Stimulated activated naive CD8-positive, alpha-beta T cell treated with anti-CD3 and anti-CD28 coated beads, Interleukin-15, amount 100 ng/mL, for 72 hours (primary cell): ENCODE measurements at regions not wholly inside any gene's neighbourhood (a gene's known extent, or its start where the extent isn't known, plus 50 kb on each side); places are given as distances from the start of the nearest gene placed in this dataset.
"Not testable (repeated sequence)": the region's sequence is repeated elsewhere in the genome, so short reads cannot be mapped to it uniquely, and the experiment has no call there.

Experiments
- ATAC-seq: fragments of 150-1000 bp; cut with Tn5 transposase; 2 replicates; pipeline ENCODE4 v1.10.0; 2021; ENCODE audit warnings: mild to moderate bottlenecking, moderate library complexity
- DNase-seq, 2 donors: peaks; one replicate each; pipeline ENCODE4 v3.0.0; 2021 to 2022
- H3K27ac Mint-ChIP-seq, 2 donors: one replicate each; pipeline ENCODE4 v1.8.0; 2022; ENCODE audit warnings: mild to moderate bottlenecking in 2 of 2, mixed read lengths in 2 of 2, moderate library complexity in 2 of 2
- H3K27me3 Mint-ChIP-seq: one replicate; pipeline ENCODE4 v1.8.0; 2022; ENCODE audit warnings: mixed read lengths
- H3K4me1 Mint-ChIP-seq: one replicate; pipeline ENCODE4 v1.8.0; 2022; ENCODE audit warnings: mild to moderate bottlenecking, mixed read lengths
- H3K4me3 Mint-ChIP-seq, 2 donors: one replicate each; pipeline ENCODE4 v1.8.0; 2022; ENCODE audit warnings: mild to moderate bottlenecking in 2 of 2, mixed read lengths in 2 of 2, moderate library complexity in 1 of 2
- H3K9me3 Mint-ChIP-seq, 2 donors: one replicate each; pipeline ENCODE4 v1.8.0; 2022; ENCODE audit warnings: mixed read lengths in 2 of 2

DNA sequence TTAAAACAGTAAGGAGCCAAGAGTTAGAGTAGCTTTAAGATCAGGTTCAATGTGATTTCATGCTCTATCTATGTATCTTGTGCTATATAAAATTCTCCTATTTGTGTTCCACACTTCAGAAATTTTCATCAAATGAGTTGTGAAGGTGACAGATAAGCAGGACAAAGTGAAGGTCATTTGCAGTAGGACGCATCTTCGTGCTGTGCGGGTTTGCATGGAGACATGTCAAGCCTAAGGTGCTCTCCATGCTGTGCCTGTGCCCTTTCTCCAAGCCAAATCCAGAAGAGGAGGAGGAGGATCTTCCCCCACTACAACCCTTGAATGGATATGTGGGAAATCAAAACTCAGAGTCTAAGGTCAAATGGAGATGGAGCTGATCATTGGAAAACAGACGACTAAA is 147.3 kb upstream of the NEDD9 start:
- Mint-ChIP-seq H3K27ac (peak overlapping the region in 1 of 2 donors; percentile 14), H3K27me3 (no peaks in the 10 kb centered on the region), H3K4me1 (peaks cover 80% of the 10 kb centered on the region), H3K9me3 (peaks cover 0 to 14% of the 10 kb centered on the region in 2 donors), H3K4me3 (peak overlapping the region; percentile 13 to 60)
- ATAC-seq (no peak), DNase-seq (no peak)

DNA sequence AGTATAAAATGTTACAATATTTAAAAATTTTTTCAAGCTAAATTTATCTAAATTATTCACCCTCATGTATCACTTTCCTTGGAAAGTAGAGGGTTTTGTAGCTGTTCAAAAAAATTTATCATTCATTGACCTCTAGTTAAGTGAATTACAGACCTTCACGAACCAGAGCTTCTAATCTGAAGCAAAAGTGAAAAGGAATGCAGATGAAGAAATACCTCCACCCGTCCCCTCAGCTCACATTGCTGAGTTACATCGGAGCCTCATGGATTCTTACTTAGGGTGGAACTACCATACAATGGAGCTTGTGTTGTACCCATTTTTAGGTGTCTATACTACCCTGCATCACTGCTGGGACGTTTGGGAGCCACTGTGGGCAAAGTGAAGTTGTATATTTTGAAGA is 146.2 kb upstream of the NEDD9 start:
- ATAC-seq (no peak), DNase-seq (no peak)
- Mint-ChIP-seq H3K9me3 (peaks cover 0 to 14% of the 10 kb centered on the region in 2 donors), H3K27me3 (no peaks in the 10 kb centered on the region), H3K4me1 (peaks cover 86% of the 10 kb centered on the region), H3K4me3 (no peak overlapping the region), H3K27ac (no peak overlapping the region)

DNA sequence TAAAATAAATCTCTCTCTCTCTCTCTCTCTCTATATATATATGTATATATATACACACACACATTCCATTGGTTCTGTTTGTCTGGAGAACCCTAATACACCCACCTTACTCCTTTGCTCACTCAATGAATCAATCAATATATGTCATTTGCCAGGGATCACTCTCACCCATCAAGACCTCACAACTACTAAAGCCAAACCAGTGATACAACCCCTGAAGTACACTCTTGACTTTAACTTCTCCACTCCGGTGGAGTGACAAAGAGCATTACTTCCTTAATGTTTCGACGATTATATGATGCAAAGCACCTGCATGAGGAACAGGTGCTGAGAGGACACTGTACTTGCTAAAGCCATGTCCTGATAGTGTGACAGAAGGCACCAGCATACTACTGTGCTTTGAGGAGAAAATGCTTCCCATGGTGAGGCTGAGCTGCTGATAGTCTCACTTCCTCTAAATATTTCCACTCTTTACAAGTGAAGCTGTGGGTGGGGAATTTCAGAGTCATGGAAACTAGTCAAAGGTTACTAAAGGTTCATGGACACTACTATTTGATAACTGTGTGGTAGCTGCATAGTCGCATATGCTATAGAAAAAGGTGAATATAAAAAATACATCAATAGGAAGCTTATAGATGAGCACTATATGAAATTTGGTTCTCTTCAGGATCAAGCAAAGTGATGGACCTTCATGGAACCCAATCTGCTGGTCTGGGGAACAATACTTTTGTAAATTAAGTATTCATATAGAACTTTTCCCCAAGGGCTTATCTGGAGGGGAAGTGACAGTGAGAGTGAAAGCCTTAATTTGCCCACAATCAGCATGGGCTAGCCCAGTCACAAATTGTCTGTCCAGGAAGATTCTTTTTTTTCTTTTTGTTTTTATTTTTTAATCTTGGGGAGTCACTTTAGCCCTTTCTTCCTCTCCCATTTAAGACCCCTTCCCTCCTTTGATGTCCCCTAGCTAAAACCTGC is 141.9 kb upstream of the NEDD9 start:
- peak in 1 of 2 donors; percentile 29 for DNase-seq
- H3K27me3 Mint-ChIP-seq = no peaks in the 10 kb centered on the region
- H3K4me3 Mint-ChIP-seq = peak overlapping the region; percentile 58 to 67
- H3K4me1 Mint-ChIP-seq = peaks cover 69% of the 10 kb centered on the region
- ATAC-seq = peak; percentile 78
- H3K27ac Mint-ChIP-seq = peak overlapping the region; percentile 22 to 59
- peaks cover 0 to 16% of the 10 kb centered on the region in 2 donors for H3K9me3 Mint-ChIP-seq

DNA sequence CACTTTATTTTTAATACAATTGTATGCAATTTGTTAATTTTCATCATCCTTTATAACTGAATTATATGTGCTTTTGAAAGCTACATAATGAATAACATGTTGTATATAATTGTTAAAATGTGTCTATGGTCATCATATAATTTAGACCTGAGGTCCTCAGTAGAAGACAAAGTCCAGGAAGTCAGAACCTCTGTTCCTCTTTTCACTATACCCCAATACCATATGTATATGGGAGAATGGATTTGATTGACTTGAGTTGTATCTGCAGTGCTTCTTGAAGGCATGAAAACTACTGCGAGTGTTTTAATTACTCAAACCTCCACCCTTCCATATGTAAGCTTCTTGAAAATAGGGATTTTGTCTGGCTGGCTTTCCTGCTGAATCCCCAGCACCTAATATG is 140.7 kb upstream of the NEDD9 start:
- no peak for ATAC-seq
- no peak for DNase-seq
- peaks cover 76% of the 10 kb centered on the region for H3K4me1 Mint-ChIP-seq
- no peaks in the 10 kb centered on the region for H3K27me3 Mint-ChIP-seq
- H3K27ac Mint-ChIP-seq = no peak overlapping the region
- H3K4me3 Mint-ChIP-seq = no peak overlapping the region
- peaks cover 0 to 16% of the 10 kb centered on the region in 2 donors for H3K9me3 Mint-ChIP-seq

DNA sequence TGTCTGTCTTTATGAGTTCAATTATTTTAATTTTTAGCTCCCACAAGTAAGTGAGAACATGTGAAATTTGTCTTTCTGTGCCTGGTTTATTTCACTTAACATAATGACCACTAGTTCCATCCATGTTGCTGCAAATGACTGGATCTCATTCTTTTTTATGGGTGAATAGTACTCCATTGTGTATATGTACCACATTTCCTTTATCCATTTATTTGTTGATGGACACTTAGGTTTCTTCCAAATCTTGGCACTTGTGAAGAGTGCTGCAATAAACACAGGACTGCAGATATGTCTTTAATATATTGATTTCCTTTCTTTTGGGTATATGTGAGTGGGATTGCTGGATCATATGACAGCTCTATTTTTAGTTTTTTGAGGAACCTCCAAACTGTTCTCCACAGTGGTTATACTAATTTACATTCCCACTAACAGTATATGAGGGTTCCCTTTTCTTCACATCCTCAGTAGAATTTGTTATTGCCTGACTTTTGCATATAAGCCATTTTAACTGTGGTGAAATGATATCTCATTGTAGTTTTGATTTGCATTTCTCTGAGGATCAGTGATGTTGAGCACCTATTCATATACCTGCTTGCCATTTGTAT is 139.8 kb upstream of the NEDD9 start:
- ATAC-seq = not testable (repeated sequence)

DNA sequence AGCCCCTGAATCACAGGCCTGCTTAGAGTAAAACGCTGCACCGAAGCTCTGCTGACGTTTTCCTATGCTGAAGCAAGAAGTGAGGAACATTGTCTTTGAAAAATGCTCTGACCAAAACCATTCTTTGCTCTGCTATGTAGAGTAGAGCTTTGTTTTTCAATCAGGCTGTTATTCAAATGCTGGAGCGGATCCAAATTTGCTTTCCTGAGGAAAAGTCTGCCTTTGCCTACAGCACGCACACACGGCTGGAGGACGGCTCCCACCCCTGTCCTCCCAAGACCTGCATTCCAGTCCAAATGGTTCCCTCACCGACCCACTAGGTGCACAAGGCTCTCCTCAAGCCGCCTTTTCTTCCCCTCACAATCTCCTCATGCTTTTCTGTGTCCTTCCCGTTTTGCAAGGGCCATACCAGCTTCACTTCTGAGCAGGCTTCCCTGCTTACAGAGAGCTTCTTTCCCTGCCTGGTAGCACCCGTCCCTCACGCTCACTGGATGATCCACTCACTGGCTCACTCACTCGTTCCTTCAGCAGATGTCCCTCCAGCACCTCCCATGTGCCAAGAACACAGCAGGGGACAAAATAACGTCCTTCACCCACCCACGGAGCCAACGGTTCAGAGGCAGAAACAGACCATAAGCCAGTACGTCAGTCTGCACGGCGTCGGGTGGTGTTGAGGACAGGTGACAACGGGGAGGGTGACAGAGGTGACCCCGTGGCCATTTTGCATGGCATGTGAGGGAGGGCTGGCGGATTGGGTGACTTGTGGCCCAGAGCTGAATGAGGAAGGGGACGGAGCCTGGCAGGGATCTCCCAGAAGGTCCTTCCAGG is 137.9 kb upstream of the NEDD9 start:
- ATAC-seq (no peak), DNase-seq (no peak)
- Mint-ChIP-seq H3K27ac (no peak overlapping the region), H3K4me1 (peaks cover 76% of the 10 kb centered on the region), H3K9me3 (peaks cover 0 to 6% of the 10 kb centered on the region in 2 donors), H3K4me3 (no peak overlapping the region), H3K27me3 (no peaks in the 10 kb centered on the region)

More for the DNA sequence above, 139.8 kb upstream of the NEDD9 start:
- H3K27ac Mint-ChIP-seq, H3K4me3 Mint-ChIP-seq, DNase-seq, H3K27me3 Mint-ChIP-seq: not testable (repeated sequence)
- peaks cover 76% of the 10 kb centered on the region for H3K4me1 Mint-ChIP-seq
- H3K9me3 Mint-ChIP-seq = peaks cover 0 to 12% of the 10 kb centered on the region in 2 donors

DNA sequence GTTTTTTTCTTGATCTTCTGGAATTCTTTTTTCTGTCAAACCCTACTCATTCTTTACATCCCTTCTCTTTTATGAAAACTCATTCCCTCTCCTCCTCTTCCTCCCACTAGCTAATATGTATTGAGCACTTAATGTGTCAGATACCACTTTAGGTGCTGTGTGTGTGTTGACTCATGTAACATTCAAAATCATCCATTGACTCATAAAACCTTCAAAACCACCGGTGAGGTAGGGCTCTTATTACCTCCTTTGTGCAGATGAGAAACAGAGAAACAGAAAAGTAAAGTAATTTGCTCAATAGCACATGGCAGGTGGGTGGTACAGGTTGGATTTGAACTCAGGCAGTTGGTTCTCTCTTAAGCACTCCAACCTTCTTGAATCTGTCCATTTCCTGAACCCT is 136.3 kb upstream of the NEDD9 start:
- peak overlapping the region in 1 of 2 donors; percentile 29 for H3K27ac Mint-ChIP-seq
- peaks cover 0 to 6% of the 10 kb centered on the region in 2 donors for H3K9me3 Mint-ChIP-seq
- peak overlapping the region; percentile 3 to 55 for H3K4me3 Mint-ChIP-seq
- peak in 1 of 2 donors; percentile 45 for DNase-seq
- ATAC-seq = peak; percentile 83
- no peaks in the 10 kb centered on the region for H3K27me3 Mint-ChIP-seq
- H3K4me1 Mint-ChIP-seq = peaks cover 76% of the 10 kb centered on the region

DNA sequence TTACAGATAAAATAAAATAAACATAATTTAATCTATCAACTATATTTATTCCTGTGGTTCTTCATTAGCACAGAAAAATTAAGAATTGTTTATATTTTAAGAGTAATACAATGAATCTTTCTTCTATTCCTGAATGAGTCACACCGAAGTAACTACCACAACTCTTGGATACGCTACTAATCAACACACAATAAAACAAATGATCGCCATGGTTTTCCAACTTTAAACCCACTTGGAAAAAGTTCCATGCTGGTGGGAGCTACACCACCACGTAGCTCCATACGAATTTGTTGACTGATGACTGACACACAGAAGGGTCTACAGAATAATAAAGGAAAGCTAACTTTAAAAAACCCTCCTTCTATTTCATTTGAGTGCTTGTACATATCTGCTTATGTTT is 135.8 kb upstream of the NEDD9 start:
- Mint-ChIP-seq H3K27me3 (no peaks in the 10 kb centered on the region), H3K27ac (no peak overlapping the region), H3K4me3 (no peak overlapping the region), H3K9me3 (peaks cover 0 to 6% of the 10 kb centered on the region in 2 donors), H3K4me1 (peaks cover 80% of the 10 kb centered on the region)
- ATAC-seq (no peak), DNase-seq (no peak)

DNA sequence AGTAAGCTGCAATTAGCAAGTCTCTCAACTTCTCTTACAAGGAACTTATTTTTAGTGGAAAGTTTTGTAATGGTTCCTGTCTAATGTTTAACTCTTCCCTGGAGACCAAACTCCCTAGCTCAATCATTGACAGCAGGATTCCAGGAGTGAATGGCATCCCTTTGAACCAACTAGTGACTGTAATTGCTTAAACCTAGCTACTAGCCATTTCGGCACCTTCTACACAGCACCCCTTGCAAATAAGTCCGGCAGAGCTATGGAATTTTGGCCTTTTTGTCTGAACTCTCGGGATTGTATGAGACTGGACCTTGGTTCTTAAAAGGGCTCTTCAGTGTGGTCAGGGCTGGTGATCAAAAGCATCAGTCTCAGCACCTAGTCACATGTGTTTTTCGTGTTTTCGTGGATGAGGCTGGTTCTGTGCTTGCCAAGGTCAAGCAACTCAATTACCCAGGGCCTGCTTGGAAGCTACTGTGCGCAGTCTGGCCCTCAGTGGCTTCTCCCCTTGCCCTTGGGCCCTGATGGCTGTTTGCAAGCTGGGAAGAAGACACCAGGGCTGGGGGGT is 135.3 kb upstream of the NEDD9 start:
- DNase-seq (no peak), ATAC-seq (no peak)
- H3K9me3 Mint-ChIP-seq = peaks cover 0 to 6% of the 10 kb centered on the region in 2 donors
- peaks cover 86% of the 10 kb centered on the region for H3K4me1 Mint-ChIP-seq
- no peaks in the 10 kb centered on the region for H3K27me3 Mint-ChIP-seq
- H3K27ac Mint-ChIP-seq = peak overlapping the region; percentile 13 to 77
- H3K4me3 Mint-ChIP-seq = no peak overlapping the region

DNA sequence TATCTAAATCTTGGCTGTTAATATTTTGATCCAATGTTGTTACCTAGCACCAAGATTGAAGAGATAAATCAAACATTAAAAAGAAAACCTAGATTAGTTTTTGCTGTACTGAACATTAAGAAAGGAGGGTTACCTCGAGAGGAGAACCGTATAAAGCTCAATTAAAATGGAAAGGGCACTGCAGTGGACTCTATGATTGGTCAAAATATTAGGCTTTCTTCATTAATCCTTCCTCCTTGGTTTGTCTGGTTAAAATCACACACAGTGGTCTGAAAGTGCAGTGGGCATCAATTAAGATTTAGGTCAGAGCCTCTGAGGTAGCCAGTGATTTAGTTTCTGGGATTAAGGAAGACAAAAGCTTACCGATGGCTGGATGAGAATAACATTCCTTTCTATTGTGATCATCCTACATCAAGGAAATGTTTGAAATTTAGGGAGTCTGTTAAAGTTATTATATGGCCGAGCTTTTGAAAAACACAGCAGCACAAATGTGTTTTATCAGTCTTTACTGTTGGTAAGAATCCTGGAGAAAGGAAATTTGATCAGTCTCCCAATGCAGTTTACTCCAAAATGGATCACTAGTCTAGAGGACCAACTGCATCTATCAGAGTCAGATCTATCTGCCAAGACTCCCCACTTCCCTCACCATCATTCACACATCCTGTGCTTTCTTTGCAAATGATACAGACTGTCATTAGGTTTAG is 134.6 kb upstream of the NEDD9 start:
- ATAC-seq (no peak), DNase-seq (no peak)
- Mint-ChIP-seq H3K9me3 (peaks cover 0 to 7% of the 10 kb centered on the region in 2 donors), H3K4me1 (peaks cover 92% of the 10 kb centered on the region), H3K4me3 (peak overlapping the region; percentile 57 to 58), H3K27ac (peak overlapping the region; percentile 57 to 77), H3K27me3 (no peaks in the 10 kb centered on the region)

DNA sequence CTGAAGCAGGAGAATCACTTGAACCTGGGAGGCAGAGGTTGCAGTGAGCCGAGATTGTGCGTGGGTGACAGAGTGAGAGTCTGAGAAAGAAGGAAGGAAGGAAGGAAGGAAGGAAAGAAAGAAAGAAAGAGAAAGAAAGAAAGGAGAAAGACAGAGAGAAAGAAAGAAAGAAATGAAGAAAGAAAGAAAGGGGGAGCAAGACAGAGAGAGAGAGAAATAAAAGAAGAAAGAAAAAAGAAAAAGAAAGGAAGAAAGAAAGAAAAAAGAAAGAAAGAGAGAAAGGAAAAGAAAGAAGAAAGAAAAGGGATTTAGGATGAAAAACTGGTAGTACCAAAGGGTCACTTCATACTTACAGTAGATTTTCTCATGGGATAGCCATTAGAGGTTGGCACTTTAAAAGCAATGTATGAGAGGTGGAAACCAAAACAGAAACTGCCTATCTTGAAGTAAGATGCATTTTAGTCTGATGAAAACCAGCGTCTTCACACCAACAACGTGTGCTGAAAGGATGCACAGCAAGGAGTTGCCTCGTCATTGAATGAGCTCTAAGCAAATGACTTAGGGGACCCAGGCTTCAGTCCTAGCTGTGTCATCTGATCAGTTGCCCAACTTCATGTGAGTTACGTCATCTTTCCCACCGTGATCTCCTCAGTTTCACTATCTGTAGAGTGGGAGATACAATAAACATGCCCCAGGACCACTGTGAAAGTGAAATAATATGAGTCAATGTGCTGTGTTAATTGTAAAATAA is 133.9 kb upstream of the NEDD9 start:
- H3K4me1 Mint-ChIP-seq = peaks cover 98% of the 10 kb centered on the region
- ATAC-seq (peak; percentile 74), DNase-seq (peak; percentile 49 to 73)
- H3K27me3 Mint-ChIP-seq = no peaks in the 10 kb centered on the region
- peaks cover 4 to 5% of the 10 kb centered on the region in 2 donors for H3K9me3 Mint-ChIP-seq
- H3K27ac Mint-ChIP-seq = peak overlapping the region; percentile 91 to 92
- peak overlapping the region; percentile 57 to 58 for H3K4me3 Mint-ChIP-seq

DNA sequence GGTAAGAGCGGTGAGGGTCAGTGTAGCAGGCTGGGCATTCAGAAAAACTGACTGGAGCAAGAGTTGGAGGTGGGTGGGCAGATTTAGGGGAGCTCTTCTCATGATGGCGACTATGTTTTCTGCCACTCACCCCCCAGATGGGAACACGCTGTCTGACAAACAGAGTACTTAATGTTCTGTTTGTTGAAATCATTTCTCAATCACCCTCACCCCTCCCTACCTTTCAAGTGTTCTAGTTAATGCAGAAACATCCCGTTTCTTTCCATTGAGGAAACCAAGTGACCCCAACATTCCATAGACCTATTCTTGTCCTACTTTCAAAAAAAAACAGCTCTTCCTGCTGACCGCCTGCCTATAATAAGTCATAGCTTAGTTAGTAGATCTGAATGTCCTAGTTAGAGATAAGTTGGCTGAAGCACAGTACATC is 132.5 kb upstream of the NEDD9 start:
- ATAC-seq (no peak), DNase-seq (no peak)
- peaks cover 98% of the 10 kb centered on the region for H3K4me1 Mint-ChIP-seq
- H3K27ac Mint-ChIP-seq = peak overlapping the region in 1 of 2 donors; percentile 70
- H3K4me3 Mint-ChIP-seq = peak overlapping the region in 1 of 2 donors; percentile 72
- H3K27me3 Mint-ChIP-seq = no peaks in the 10 kb centered on the region
- H3K9me3 Mint-ChIP-seq = peaks cover 13 to 18% of the 10 kb centered on the region in 2 donors

DNA sequence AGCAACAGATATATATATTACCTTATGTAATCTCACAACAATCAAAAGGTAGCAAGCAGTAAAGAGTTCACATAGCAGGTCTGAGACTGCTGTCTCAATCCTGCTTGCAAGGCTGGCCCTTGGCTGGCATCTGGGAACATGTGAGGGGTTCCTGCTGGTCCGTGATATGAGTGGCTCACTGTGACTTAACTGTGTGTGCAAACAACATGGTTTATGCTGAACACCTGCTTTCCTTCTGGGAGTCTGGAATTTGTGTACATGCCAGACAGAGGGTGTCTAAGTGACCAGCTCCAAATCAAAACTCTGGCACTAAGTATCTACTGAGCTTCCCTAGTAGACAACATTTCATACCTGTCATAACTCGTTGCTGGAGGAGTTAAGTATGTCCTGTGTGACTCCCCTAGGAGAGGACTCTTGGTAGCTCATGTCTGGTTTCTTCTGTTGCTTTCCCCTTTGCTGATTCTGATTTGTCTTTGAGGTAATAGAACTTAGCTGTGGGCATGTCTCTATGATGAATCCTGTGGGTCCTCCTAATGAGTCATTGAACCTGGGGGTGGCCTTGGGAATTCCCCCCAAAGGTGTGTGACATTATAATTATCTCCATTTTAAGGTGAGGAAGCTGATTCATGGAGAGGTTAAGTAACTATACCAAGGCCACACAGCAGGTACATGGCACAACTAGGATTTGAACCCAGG is 131.6 kb upstream of the NEDD9 start:
- Mint-ChIP-seq H3K4me3 (peak overlapping the region; percentile 22 to 61), H3K27ac (no peak overlapping the region), H3K4me1 (peaks cover 100% of the 10 kb centered on the region), H3K27me3 (no peaks in the 10 kb centered on the region), H3K9me3 (peaks cover 15 to 24% of the 10 kb centered on the region in 2 donors)
- peak; percentile 79 for ATAC-seq
- peak; percentile 49 to 78 for DNase-seq
